KG1 (cell line): ENCODE measurements at regions not wholly inside any gene's neighbourhood (a gene's known extent, or its start where the extent isn't known, plus 50 kb on each side); places are given as distances from the start of the nearest gene placed in this dataset.

ENCODE experiments used
- DNase-seq: peaks from one replicate; lab custom pipeline; 2025; lab: John Stamatoyannopoulos, UW

GRCh38 chr20:23136893-23137745, 51.0 kb upstream of the CD93 start:
- DNase-seq, result no peak

- no peak for DNase-seq
These were observed 49.6 kb upstream of the CD93 start for GRCh38 chr20:23135449-23136420.
